Panc1 (cell line): ENCODE measurements at regions not wholly inside any gene's neighbourhood (a gene's known extent, or its start where the extent isn't known, plus 50 kb on each side); places are given as distances from the start of the nearest gene placed in this dataset.

Source experiments
- ATAC-seq: fragments of 200-7000 bp; cut with Tn5 transposase; 2 replicates; pipeline ENCODE4 v1.9.1; 2020; ENCODE audit warnings: mild to moderate bottlenecking, moderate library complexity
- BruUV-seq: library from RNA; stranded (reverse); fragments of 400-500 nt; replicated peaks from 2 replicates; lab custom pipeline; 2021; lab: Mats Ljungman, UMichigan
- CTCF ChIA-PET: fragments of 300-600 bp; sonication (Branson Sonifier 250); formaldehyde crosslinking; loops from one replicate; lab custom pipeline; 2022; ENCODE audit warnings: antibody characterized with exemption; lab: Charles Lee
- POLR2A ChIA-PET: fragments of 300-600 bp; sonication (Branson Sonifier 250); formaldehyde crosslinking; loops from one replicate; lab custom pipeline; 2022; ENCODE audit warnings: antibody characterized with exemption; lab: Charles Lee
- DNase-seq: peaks from one replicate; pipeline ENCODE4 v3.0.0-alpha.2; 2010; ENCODE audit warnings: low read depth, low spot score
- H3K27ac ChIP-seq: 2 replicates; pipeline ENCODE4 v1.5.1; 2011; ENCODE audit warnings: mild to moderate bottlenecking, low read length, inconsistent platforms
- H3K27me3 ChIP-seq: fragments of 200-500 bp; sonication (Bioruptor generic); 2 replicates; pipeline ENCODE4 v1.6.0; 2014; ENCODE audit warnings: low read length, inconsistent platforms; ENCODE audit not compliant: control insufficient read depth, insufficient read depth
- H3K36me3 ChIP-seq: fragments of 200-500 bp; sonication (Bioruptor generic); 2 replicates; pipeline ENCODE4 v1.5.1; 2014; ENCODE audit warnings: inconsistent platforms, mild to moderate bottlenecking, low read length, moderate library complexity; ENCODE audit not compliant: control insufficient read depth, insufficient read depth
- H3K4me1 ChIP-seq: 2 replicates; pipeline ENCODE4 v1.5.1; 2011; ENCODE audit warnings: inconsistent platforms, mild to moderate bottlenecking, low read length, moderate library complexity; ENCODE audit not compliant: control insufficient read depth, insufficient read depth
- H3K4me3 ChIP-seq, 2 experiments: 2 replicates each; pipeline ENCODE4 v1.5.1; 2011 to 2012; ENCODE audit warnings: low read depth in 2 of 2, low read length in 2 of 2, mild to moderate bottlenecking in 2 of 2, inconsistent platforms in 1 of 2, moderate library complexity in 1 of 2
- H3K9me3 ChIP-seq: fragments of 200-500 bp; sonication (Bioruptor generic); 2 replicates; pipeline ENCODE4 v1.5.1; 2014; ENCODE audit warnings: low read depth, mild to moderate bottlenecking, inconsistent platforms, low read length, moderate library complexity; ENCODE audit not compliant: control insufficient read depth, insufficient read depth
- POLR2AphosphoS5 ChIP-seq: IDR thresholded peaks from 2 replicates; pipeline ENCODE4 v1.6.1; 2012; ENCODE audit warnings: mild to moderate bottlenecking, low read depth, low read length, moderate library complexity
- SIN3A ChIP-seq: IDR thresholded peaks from 2 replicates; pipeline ENCODE4 v1.6.1; 2012; ENCODE audit warnings: low read depth, mild to moderate bottlenecking, low read length, moderate library complexity, borderline replicate concordance; ENCODE audit not compliant: insufficient read depth
- TCF7L2 ChIP-seq: IDR thresholded peaks from 2 replicates; pipeline ENCODE4 v1.6.1; 2011; ENCODE audit warnings: mild to moderate bottlenecking, low read depth, low read length, inconsistent platforms
- in situ Hi-C: cut with HindIII; loops from 2 replicates; pipeline ENCODE4 v1.10.0; 2016; ENCODE audit warnings: low sequenced_read_pairs, low pct_unique_long_range_greater_than_20kb
- intact Hi-C: fragments of 100-400 bp; cut with micrococcal nuclease; formaldehyde crosslinking; loops from one replicate; pipeline ENCODE4 v1.10.0; 2022; ENCODE audit not compliant: unreplicated experiment
- TF ChIP-seq, protein P1 (sequence below): fragments of 450-650 bp; IDR thresholded peaks from 2 replicates; pipeline ENCODE4 v1.5.1; 2017; ENCODE audit warnings: mild to moderate bottlenecking
- TF ChIP-seq, protein P2 (sequence below), 2 experiments: IDR thresholded peaks; 2 replicates each; pipeline ENCODE4 v1.6.1; 2011 to 2012; ENCODE audit warnings: low read depth in 2 of 2, control low read depth in 1 of 2, low read length in 1 of 2, mild to moderate bottlenecking in 1 of 2, moderate library complexity in 1 of 2; ENCODE audit not compliant: insufficient read depth in 1 of 2

DNA sequence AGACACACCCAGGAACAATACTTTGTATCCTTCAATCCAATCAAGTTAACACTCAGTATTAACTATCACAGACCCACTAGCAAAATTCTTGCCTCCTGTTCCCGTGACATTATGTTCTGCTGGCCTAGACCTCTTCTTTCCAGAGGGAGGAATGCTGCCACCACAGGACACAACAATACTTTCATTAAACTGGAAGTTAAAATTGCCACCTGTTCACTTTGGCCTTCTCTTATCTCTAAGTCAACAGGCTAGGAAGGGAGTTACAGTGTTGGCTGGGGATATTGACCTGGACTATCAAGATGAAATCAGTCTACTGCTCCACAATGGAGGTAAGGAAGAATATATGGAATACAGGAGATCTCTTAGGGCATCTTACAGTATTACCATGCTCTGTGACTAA, 1000.4 kb upstream of the GBE1 start:
- Histone ChIP-seq H3K27me3 (no peaks in the 10 kb centered on the region), H3K4me3 (no peak overlapping the region), H3K36me3 (no peaks in the 10 kb centered on the region), H3K4me1 (no peaks in the 10 kb centered on the region), H3K9me3 (no peaks in the 10 kb centered on the region), H3K27ac (no peak overlapping the region)
- intact Hi-C loops: no loop called here
- ATAC-seq (no peak), DNase-seq (no peak)
- BruUV-seq: no TSS peak
- in situ Hi-C loops: no loop called here
- TF ChIP-seq TCF7L2 (no peak), SIN3A (no peak), POLR2AphosphoS5 (no peak)
- TF ChIP-seq, protein P1, sequence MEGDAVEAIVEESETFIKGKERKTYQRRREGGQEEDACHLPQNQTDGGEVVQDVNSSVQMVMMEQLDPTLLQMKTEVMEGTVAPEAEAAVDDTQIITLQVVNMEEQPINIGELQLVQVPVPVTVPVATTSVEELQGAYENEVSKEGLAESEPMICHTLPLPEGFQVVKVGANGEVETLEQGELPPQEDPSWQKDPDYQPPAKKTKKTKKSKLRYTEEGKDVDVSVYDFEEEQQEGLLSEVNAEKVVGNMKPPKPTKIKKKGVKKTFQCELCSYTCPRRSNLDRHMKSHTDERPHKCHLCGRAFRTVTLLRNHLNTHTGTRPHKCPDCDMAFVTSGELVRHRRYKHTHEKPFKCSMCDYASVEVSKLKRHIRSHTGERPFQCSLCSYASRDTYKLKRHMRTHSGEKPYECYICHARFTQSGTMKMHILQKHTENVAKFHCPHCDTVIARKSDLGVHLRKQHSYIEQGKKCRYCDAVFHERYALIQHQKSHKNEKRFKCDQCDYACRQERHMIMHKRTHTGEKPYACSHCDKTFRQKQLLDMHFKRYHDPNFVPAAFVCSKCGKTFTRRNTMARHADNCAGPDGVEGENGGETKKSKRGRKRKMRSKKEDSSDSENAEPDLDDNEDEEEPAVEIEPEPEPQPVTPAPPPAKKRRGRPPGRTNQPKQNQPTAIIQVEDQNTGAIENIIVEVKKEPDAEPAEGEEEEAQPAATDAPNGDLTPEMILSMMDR: no peak
- TF ChIP-seq, protein P2, sequence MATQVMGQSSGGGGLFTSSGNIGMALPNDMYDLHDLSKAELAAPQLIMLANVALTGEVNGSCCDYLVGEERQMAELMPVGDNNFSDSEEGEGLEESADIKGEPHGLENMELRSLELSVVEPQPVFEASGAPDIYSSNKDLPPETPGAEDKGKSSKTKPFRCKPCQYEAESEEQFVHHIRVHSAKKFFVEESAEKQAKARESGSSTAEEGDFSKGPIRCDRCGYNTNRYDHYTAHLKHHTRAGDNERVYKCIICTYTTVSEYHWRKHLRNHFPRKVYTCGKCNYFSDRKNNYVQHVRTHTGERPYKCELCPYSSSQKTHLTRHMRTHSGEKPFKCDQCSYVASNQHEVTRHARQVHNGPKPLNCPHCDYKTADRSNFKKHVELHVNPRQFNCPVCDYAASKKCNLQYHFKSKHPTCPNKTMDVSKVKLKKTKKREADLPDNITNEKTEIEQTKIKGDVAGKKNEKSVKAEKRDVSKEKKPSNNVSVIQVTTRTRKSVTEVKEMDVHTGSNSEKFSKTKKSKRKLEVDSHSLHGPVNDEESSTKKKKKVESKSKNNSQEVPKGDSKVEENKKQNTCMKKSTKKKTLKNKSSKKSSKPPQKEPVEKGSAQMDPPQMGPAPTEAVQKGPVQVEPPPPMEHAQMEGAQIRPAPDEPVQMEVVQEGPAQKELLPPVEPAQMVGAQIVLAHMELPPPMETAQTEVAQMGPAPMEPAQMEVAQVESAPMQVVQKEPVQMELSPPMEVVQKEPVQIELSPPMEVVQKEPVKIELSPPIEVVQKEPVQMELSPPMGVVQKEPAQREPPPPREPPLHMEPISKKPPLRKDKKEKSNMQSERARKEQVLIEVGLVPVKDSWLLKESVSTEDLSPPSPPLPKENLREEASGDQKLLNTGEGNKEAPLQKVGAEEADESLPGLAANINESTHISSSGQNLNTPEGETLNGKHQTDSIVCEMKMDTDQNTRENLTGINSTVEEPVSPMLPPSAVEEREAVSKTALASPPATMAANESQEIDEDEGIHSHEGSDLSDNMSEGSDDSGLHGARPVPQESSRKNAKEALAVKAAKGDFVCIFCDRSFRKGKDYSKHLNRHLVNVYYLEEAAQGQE (IDR thresholded peaks at IDR 0.05; ENCODE audit: insufficient read depth in 1 of 2, low read depth in 2 of 2, low read length in 1 of 2): no peak
- ChIA-PET CTCF (no interaction called here), POLR2A (no interaction called here)

DNA sequence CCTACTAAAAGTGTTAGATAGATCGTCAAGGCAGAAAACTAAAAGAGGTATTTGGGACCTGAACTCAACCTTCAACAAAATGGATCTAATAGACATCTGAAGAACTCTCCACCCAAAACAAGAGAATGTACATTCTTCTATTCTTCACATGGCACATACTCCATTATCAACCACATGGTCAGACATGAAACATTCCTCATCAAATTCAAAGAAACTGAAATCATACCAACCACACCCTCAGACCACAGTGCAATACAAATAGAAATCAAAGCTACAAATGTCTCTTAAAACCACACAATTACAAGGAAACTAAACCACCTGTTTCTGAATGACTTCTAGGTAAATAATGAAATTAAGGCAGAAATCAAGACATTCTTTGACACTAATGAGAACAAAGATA, 984.1 kb upstream of the GBE1 start:
- no peak overlapping the region for H3K27ac ChIP-seq
- no peaks in the 10 kb centered on the region for H3K36me3 ChIP-seq
- POLR2A ChIA-PET: no interaction called here
- CTCF ChIA-PET: no interaction called here
- DNase-seq (no peak), ATAC-seq (no peak)
- in situ Hi-C loops: no loop called here
- TF ChIP-seq TCF7L2 (no peak), POLR2AphosphoS5 (no peak), SIN3A (no peak)
- TF ChIP-seq, protein P1: no peak
- TF ChIP-seq, protein P2 (IDR thresholded peaks at IDR 0.05; ENCODE audit: insufficient read depth in 1 of 2, low read depth in 2 of 2, low read length in 1 of 2): no peak
- no peak overlapping the region for H3K4me3 ChIP-seq
- H3K27me3 ChIP-seq: no peaks in the 10 kb centered on the region
- H3K4me1 ChIP-seq: no peaks in the 10 kb centered on the region
- H3K9me3 ChIP-seq: no peaks in the 10 kb centered on the region
- intact Hi-C loops: no loop called here
- no TSS peak for BruUV-seq
